ENCODE measurements at regions not wholly inside any gene's neighbourhood (a gene's known extent, or its start where the extent isn't known, plus 50 kb on each side); places are given as distances from the start of the nearest gene placed in this dataset.

DNA sequence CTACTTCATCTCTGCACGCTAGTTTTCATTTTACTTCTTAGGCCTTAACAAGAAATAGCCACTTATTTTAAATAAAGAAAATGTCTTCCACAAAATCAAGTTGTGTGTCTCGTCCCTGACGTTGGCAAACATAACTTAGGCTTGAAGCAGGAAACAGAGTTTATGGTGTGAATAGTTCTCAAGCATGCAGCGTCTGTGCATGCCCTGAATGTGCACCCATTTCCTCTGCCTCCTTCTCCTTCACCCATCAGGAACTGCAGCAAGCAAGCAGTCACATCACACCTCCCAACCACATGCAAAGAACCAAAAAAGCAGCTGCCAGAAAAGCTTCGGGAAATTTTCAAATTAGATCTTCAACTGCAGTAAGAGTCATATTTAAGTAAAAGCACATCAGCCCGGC, 424.0 kb upstream of the IRX4 start:
- TF ChIP-seq, protein P1, sequence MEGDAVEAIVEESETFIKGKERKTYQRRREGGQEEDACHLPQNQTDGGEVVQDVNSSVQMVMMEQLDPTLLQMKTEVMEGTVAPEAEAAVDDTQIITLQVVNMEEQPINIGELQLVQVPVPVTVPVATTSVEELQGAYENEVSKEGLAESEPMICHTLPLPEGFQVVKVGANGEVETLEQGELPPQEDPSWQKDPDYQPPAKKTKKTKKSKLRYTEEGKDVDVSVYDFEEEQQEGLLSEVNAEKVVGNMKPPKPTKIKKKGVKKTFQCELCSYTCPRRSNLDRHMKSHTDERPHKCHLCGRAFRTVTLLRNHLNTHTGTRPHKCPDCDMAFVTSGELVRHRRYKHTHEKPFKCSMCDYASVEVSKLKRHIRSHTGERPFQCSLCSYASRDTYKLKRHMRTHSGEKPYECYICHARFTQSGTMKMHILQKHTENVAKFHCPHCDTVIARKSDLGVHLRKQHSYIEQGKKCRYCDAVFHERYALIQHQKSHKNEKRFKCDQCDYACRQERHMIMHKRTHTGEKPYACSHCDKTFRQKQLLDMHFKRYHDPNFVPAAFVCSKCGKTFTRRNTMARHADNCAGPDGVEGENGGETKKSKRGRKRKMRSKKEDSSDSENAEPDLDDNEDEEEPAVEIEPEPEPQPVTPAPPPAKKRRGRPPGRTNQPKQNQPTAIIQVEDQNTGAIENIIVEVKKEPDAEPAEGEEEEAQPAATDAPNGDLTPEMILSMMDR (IDR thresholded peaks at IDR 0.05) = no peak
- TF ChIP-seq POLR2A (IDR thresholded peaks at IDR 0.05) = no peak
- TF ChIP-seq EP300 (IDR thresholded peaks at IDR 0.05) = no peak
